Hematopoietic multipotent progenitor cell treated with erythropoietin and hydrocortisone succinate and interleukin-3 and kit ligand, for 8 days (in vitro differentiated cells): ENCODE measurements at regions not wholly inside any gene's neighbourhood (a gene's known extent, or its start where the extent isn't known, plus 50 kb on each side); places are given as distances from the start of the nearest gene placed in this dataset.

Source experiments
- DNase-seq: peaks from one replicate; pipeline ENCODE4 v3.0.0-alpha.2; 2015

DNA sequence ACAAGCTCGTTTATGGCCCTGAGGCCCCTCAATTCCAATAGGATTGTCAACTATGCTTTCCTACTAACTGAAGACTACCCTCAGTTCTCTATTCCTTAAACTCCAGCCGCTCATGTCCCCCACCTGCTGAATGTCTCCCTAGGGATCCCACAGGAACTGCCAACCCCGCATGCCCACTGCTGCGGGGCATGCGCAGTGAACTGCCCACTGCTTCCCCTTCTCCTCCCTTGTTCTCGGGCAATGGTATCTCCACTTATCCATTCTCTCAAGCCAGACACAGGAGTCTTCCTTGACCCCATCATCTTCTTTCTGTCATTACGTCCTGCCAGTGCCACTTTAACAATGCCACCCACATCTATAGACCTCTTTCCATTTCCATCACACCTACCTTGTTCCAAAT lies 90.0 kb downstream of the FGF18 start:
- DNase-seq = no peak

DNA sequence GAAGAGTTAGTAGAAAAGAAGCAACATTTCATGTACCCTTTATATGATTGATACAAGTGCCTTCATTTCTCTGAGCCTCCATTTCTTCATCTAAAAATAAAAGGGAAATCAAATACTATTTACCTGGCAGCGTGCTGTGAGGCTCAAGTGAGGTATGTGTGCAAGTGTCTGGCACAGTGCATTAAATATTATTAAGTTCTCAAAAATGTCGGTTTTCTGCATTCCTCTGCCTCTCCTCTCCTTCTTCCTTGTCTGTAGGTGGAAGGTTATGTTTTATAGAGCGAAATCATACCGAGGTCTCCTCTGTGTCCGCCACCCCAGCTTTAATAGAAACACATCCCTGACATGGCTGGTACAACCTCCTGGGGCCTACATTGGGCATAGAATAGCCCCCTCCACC lies 93.0 kb downstream of the FGF18 start:
- no peak for DNase-seq

DNA sequence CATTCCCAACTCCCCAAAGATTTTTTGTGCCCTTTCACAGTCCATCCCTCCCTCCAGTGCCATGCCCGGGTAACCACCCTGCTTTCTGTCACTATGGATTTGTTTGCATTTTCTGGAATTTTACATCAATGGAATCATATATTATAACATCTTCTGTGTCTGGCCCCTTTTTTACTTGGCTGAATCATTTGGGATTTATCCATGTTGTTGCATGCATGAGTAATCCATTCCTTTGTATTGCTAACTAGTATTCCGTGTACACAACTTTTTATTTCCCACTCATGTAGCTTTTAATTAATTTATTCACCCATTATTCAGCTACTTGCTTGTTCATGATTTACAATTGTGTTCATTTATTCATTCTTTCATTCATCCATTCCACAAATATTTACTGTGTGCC lies 94.1 kb downstream of the FGF18 start:
- no peak for DNase-seq

DNA sequence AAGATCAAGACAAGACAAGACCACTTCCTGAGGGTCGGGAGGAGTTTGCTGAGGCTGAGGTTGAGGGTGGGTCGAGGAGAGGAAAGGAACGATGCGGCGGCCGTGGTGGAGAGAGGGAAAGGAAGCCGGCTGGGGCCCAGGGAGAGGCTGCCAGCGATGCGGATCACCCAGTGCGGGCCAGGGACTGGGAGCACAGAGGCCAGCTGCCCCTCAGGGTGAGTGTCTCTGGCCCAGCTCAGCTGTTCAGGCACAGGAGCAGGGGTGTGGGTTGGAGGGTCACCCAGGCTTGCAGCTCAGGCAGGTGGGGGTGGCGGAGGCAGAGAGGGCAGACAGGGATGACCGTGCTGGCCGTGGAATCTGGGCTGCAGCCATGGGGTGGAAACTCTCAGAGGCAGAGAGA lies 99.5 kb downstream of the FGF18 start:
- DNase-seq = no peak

DNA sequence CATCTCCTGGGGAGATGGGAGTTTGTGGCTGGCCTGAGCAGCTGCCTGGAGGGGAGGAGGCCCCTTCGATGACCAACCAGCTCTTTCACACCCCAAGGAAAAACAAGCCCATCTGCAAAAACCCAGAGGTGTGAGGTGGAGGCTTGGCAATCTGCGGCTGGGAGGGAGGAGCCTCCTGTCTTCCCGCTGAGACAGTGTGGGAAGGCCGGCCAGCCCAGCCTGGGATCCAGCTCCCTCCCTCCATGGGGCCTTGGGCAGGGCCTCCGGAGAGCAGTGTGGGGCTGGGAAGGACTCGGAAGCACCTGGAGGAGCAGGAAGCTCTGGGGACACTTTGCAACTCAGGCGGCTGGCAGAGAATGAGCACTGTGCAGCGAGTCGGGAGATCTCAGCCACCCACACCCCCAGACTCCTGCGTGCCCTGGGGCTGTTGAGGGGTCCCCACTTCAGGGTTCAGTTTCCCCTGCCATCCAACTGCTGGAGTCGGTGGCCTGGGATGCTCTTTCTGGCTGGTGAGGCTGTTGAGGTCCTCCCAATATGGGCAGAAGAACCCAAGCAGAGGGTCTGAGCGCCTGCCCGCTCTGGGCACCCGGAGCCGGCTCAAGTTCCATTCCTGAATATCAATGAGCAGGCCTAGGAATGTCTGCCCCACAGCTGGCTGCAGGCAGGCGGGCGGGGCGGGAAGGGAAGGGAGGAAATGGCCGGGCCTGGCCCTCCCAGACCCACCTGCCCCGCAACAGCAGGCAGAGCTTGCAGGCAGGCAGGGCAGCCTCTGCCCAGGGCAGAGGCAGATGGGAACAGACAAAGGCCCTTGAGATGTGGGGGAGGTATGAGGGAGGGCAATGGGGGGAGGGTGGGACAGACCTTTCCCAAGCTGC lies 101.1 kb downstream of the FGF18 start:
- no peak for DNase-seq

DNA sequence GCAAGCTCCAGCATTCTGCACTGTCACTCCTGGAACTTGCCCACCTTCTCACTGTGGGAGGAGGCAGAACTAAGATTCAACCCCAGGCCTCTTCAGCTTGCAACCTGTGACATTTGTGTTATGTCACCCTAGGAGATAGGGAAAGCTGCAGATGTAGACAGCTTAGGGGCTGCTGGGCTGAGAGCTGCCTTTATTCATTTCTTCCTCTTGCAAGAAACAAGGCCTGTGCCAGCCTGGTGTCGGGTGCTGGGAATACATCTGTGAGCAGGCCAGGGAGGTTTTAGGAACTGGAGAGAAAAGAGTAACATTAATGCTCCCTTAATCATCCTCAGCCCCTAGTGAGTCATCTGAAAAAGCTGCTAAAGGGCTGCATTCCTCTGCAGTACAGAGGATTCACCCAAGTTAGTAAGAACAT lies 101.8 kb downstream of the FGF18 start:
- DNase-seq = no peak

DNA sequence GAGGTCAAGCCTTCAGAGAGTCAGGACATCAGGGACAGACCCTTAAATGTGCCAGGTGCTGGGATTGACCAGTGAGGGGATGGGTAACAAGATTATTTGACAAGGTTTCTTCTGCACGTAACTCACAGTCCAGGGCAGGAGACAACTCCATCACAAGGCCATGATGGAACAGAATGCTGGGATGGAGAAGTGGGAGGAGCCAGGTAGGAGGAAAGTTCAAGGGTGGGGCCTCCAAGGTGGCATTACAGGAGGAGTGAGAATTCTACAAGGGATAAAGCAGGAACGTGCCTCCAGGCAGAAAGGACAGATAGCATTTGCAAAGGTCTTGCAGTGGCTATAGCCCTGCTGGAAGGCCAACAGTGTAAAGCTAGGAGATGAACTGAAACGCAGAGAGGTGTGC lies 102.2 kb downstream of the FGF18 start:
- DNase-seq = no peak

DNA sequence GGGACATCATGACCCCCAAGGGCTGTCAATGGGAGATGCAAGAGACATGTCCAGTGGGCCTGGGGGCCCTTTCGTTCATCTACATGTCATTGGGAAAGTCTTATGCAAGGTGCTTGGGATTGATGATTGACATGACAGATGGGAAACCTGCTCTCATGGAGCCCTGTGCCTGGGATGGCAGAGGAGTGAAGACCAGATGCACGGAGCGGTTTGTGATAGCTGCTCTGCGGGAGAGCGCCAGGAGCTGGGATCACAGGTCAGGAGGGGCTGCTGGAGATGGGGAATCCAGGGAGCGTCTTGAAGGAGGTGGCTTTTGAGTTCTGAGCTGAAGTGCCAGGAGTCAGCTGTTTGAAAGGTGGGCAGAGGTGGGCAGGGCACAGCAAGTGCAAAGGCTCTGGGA lies 104.3 kb downstream of the FGF18 start:
- DNase-seq = no peak

DNA sequence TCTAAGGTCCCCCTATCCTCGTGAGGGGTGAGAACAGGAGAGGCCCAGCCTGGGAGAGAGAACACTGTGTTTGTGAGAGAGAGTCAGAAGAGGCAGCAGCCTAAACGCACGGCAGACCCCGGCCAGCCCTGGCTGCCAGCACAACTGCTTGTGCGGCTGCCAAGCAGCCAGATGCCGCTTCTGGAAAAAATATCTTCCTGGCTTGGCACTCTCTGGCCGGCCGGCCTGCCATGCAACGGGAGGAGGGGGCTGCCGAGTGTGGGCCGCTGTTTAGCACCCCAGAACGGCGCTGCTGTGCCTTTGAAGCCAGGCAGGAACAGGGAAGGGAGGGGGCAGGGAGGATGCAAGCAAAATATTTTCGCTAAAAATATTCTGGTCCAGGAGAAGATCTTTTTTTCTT lies 105.0 kb downstream of the FGF18 start:
- no peak for DNase-seq

DNA sequence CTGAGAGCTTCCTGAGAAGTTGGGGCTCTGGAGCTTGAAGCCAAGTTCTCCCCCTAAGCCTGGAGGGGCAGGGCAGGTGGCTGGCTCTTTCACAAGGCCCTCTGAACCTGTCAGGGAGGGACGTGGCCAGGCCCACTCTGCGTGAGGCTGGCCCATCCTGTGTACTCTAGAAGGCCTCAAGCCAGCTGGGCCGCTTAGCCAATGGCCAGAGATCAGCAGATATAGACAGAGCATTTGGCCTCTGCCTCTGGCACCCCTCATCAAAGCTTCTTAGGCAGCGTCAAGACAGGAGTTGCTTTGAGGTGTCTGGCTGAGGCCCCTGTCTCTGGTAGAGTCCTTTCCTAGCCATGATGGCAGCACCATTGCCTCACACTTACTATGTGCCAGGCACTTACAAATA lies 105.6 kb downstream of the FGF18 start:
- DNase-seq = no peak

DNA sequence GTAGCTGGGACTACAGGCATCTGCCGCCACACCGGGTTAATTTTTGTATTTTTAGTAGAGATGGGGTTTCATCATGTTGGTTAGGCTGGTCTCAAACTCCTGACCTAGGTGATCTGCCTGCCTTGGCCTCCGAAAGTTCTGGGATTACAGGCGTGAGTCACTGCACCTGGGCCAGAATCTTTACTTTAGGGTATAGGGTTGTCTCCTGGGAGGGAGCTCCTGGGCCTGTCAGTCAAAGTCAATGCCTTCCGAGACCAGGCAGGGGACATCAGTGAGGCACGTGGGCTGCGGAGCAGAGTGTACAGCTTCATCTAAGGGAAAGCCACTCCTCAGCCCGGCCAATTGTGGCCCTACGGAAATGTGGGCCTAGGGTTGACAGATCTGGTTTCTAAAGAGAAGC lies 108.6 kb downstream of the FGF18 start:
- DNase-seq = no peak

DNA sequence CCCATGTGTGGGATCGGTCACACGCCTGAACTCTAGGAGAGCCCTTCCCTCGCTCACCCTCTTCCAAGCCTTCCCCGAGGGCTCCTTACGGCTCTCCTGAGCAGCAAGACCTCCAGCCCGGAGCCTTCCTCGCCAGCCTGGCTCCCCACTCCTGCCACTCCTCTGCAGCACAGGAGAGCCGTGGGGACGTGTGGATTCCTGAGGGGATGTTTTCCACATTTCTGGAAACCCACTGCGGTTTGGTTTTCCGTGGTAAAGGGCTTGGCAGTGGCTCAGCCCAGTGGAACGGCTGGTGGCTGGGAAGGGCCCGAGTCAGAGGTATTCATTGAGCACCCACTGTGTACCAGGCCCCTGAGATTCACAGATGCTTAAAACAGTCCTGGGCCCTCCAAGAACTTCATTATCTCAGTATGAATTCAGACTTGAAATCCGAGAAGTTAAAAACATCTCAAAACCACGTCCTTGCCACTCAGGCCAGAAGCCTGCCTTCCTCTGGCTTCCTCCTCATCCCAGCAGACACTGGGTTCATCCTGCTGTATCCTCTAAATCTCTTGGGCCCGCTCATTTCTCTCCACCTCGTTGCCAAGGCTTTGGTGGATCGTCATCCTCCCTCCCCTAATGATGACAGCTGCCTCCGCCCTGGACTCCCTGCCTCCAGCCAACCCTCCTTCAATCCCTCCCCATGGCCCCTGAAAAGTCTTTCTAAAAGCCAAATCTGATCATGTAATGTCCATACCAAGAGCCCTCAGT lies 109.6 kb downstream of the FGF18 start:
- no peak for DNase-seq

DNA sequence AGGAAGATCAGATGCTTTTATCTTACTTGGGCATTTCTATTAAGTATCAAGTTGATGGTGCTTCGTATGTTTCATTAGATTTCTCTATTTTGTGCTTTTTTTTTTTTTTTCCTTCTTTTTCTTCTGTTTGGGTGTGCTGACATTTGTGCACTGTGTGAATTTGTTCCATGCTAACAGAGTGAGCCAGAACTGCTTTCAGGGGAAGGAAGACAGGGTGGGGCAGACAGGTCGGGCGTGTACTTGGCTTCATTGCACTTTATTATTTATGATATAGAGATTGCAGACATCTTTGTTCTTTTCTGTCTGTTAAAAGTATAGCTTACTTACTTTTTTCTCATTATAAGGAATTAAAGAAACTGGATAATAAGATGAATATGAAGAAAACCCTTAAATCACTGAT lies 112.2 kb downstream of the FGF18 start:
- no peak for DNase-seq

DNA sequence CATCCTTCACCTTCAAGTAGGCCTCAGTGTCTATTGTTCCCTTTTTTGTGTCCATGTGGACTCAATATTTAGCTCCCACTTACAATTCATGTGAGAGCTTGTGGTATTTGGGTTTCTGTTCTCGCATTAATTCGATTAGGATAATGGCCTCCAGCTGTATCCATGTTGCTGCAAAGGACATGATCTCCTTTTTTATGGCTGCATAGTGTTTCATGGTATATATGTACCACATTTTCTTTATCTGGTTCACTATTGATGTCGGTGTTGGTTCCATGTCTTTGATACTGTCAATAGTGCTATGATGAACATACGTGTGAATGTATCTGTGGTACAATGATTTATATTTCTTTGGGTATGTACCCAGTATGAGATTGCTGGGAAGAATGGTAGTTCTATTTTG lies 113.7 kb downstream of the FGF18 start:
- no peak for DNase-seq

DNA sequence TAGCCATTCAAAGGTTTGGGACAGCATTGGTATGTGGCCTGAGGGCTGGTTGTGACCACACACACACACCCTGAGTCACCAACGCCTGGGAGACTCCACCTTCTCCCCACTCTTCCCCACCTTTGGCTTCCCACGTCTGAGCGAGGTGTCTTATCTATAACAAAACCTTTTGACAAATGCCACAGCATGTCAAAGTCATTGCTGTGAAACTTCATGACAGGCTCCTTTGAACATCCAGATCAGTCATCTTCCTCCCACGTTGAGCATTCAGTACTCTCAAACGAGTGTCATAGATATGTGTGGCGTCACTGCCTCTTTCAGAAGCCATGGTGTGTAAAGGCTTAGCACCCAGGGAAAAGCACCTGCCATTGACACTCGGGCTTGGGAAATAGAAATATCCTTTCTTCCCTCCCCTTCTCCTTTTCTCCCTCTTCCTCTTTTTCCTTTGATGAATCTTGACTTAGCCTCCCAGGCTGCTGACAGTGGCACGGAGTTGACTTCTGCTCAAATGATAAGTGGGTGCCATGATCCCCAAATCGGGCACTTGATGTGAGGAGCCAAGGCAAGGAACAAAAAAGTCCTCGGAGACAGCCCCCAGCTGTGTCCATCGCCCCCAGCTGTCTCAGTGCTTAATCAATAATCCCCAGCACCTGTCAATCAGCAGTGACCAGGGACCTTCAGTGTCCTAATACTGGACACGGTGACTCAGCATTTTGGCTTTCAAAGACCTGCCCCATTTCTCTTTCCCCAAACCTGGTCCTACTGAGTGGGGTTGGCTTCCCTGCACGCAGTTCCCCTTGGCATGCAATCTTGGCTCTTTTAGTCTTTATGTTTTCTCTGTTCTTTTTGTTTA lies 114.8 kb downstream of the FGF18 start:
- peak; percentile 15 for DNase-seq

DNA sequence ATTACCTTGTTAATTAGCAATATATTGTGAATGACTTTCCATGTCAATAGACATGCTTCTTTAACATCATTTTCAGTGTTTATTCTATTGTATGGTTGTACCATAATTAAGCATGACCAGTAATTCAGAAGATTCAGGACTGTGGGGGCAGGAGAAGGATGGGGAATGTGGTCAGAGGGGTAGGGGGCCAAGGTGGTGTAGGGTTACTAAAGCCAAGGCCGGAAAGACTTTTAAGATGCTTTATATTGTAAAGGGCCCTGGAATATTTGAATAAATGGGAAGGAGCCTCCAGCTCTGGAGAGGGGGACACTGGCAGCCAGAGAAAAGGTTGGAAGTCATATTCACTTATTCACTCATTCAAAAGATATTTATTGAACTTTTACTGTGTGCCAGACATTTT lies 115.7 kb downstream of the FGF18 start:
- DNase-seq = no peak

DNA sequence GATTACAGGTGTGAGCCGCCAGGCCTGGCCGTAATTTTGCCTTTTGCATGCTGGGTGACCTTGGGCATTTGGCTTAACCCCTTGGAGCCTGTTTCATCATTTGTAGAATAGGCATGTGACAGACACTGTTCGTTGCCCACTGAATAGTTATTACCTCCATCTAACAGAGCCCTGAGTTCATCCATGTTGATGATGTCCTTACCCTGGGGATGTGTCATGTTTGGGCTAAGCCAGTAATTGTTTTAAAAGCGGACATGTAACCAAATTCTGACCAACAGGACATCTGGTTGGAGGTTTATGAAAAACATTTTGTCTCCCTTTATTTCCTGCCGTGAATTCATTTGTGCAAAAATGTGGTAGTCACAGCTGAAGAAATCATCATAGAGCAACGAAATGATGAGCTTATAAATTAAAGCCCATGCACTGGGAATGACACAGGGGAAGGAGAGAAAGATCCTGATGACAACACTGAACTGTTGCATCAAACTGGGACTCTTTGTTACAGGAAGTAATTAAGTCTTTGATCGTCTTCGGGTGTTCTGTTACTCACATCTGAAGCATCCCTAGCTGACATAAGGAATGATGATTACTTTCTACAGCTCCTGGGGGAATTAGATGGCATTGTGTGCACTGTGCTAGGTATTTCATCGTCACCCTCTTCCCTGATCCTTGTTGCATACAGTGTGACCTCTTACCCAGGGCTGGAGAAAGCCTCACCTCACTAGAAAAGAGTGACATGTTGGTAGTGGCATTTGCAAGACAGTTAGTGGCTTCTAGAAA lies 117.8 kb downstream of the FGF18 start:
- no peak for DNase-seq

DNA sequence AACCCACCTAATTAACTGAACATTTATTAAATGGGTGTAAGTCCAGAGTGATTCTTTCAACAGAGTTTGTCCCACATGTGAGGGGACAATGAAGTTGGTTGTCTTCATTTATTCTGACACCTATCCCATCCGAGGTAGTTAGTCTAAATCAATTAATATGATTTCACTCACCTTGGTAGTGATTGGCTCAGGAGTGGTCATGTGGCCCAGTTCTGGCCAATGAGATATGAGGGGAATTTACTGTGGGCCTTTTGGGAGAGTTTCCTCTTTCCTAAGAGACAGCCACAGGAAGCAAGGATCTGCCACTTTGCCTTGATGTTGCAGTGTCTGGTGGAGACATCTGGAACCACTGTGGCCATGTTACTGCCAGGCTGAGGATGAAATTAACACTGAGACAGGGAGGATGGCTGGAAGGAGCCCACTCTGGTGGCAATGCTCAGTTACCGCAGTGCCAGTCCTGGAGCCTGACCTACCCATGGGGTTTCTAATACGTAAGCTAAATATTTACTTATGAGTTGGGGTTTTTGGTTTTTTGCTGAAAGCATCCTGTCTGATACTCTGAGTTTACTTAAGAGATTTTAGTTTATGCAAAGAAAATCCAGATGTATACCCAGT lies 118.6 kb downstream of the FGF18 start:
- DNase-seq = no peak

DNA sequence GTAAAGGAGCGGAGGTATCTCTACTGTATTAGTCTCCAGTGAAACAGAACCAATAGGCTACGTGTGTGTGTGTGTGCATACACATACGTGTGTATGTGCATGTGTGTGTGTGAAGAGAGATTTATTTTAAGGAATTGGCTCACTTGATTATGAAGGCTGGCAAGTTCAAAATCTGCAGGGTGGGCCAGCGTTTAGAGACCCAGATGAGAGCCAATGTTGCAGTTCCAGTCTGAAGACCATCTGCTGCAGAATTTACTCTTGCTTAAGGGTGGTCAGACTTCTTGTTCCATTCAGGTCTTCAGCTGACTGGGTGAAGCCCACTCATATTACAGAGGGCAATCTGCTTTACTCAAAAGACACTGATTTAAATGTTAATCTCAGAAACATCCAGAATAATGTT lies 119.2 kb downstream of the FGF18 start:
- DNase-seq = no peak

DNA sequence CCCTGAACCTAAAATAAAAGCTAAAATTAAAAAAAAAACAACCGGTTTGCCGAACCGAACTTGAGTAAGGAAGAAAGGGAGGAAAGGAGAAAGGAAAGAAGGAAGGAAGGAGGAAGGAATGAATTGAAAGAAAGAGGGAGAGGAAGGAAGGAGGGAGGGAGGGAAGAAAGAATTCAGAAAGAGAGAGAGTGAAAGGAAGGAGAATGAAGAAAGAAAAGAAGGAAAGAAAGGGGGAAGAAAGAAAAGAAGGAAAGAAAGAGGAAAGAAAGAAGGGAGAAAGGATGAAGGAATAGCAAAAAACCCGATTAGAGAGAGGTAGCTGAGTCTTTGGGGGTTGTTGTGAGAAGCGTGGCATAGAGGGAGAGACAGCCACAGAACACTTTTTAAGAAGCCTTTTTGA lies 121.4 kb downstream of the FGF18 start:
- no peak for DNase-seq

DNA sequence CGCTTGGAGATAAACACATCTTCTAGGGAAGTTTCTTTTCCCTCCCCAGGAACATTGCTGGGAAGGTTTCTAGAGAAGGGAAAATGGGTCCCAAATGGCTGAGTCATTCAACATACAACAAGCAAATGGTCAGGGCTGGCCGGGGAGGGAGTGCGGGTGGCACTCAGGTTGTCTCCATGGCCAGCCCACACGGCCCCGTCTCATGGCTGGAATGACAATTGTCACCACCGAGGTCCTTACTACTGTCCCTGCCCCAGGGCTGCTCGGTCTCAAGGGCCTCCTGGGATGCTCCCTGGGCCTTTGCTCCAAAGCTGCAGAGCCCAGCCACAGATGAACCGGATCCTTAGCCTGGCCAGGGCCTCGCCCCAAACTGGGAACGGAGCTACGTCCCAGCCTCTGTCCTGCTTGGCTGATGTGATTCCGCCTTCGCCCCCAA lies 121.9 kb downstream of the FGF18 start:
- no peak for DNase-seq

DNA sequence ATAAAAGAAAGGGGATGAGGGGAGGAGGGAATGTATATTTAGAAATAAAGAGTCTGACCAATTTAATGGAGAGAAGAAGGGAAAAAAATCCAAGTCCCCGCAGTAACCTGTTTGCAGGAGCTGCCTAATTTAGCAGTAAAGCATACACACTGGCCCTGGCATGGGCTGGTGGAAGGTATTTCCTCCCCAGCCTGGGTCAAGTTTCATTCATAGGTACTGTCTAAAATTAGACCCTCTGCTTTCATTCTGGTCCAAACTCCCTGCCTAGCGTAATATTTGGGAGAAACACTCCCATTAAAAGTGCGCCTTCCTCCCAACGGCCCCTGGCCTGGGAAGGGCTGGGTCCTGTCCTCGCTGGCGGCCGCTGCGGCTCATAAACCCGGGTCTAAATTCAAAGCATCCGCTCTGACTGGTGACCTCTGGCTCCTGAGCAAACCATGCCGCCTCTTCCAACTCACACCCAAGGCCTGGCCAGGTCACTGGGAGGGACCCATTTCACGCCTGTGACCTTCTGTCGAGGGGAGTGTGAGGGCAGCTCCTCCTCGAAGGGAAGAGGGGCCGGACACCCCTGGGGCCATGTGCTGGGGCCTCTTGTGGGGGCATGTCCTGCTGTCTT lies 123.2 kb downstream of the FGF18 start:
- no peak for DNase-seq
